Panc1 (cell line): ENCODE measurements at regions not wholly inside any gene's neighbourhood (a gene's known extent, or its start where the extent isn't known, plus 50 kb on each side); places are given as distances from the start of the nearest gene placed in this dataset.

Experiments used
- SIN3A ChIP-seq: IDR thresholded peaks from 2 replicates; pipeline ENCODE4 v1.6.1; 2012; ENCODE audit warnings: low read depth, mild to moderate bottlenecking, low read length, moderate library complexity, borderline replicate concordance; ENCODE audit not compliant: insufficient read depth
- TCF7L2 ChIP-seq: IDR thresholded peaks from 2 replicates; pipeline ENCODE4 v1.6.1; 2011; ENCODE audit warnings: mild to moderate bottlenecking, low read depth, low read length, inconsistent platforms
- TF ChIP-seq, protein P1 (sequence below): fragments of 450-650 bp; IDR thresholded peaks from 2 replicates; pipeline ENCODE4 v1.5.1; 2017; ENCODE audit warnings: mild to moderate bottlenecking

DNA sequence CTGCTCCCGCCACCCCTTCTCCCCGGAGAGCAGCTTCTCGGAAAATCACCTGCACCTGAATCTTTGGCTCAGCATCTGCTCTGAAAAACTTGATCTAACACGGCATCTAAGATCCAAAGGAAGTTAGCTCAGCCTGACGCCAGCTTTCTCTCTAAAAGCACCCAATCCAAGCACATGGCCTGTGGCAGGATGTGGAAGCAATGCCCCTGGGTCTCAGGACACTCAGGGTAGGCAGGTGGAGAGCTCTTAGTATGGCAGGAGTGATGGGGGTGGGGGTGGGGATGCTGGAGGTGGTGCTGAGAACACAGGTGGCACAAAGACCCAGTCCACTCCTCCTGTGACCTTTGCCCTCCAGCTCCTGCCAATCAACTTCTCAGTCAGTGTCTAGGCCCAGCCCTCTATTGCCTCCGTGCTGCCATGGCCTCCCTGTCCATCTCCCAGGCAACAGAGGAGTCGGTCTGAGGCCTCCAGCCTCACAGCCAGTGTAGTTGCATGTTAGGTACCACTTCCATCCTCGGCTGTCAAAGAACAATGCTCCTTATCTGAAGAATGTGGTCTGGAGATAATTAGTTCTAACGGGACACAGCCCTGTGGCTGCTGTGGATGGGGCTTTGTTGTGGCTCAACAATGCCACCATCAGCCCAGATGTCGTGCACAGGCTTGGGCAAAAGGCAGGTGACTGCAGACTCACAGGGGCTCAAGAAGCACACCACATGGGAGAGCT is 180.0 kb upstream of the C14orf180 start:
- TF ChIP-seq, protein P1, sequence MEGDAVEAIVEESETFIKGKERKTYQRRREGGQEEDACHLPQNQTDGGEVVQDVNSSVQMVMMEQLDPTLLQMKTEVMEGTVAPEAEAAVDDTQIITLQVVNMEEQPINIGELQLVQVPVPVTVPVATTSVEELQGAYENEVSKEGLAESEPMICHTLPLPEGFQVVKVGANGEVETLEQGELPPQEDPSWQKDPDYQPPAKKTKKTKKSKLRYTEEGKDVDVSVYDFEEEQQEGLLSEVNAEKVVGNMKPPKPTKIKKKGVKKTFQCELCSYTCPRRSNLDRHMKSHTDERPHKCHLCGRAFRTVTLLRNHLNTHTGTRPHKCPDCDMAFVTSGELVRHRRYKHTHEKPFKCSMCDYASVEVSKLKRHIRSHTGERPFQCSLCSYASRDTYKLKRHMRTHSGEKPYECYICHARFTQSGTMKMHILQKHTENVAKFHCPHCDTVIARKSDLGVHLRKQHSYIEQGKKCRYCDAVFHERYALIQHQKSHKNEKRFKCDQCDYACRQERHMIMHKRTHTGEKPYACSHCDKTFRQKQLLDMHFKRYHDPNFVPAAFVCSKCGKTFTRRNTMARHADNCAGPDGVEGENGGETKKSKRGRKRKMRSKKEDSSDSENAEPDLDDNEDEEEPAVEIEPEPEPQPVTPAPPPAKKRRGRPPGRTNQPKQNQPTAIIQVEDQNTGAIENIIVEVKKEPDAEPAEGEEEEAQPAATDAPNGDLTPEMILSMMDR, result no peak
- TF ChIP-seq SIN3A, result no peak
- no peak for TF ChIP-seq TCF7L2
